Activated CD4-positive, alpha-beta T cell treated with anti-CD3 and anti-CD28 coated beads, Interleukin-10, Interleukin-2, amounts not matched to agents 100 ng/mL and 50 ng/mL, durations not matched to agents 16 hours and 8 hours (primary cell): ENCODE measurements at regions not wholly inside any gene's neighbourhood (a gene's known extent, or its start where the extent isn't known, plus 50 kb on each side); places are given as distances from the start of the nearest gene placed in this dataset.

ENCODE experiments used
- DNase-seq: peaks from one replicate; pipeline ENCODE4 v3.0.0-alpha.2; 2020

DNA sequence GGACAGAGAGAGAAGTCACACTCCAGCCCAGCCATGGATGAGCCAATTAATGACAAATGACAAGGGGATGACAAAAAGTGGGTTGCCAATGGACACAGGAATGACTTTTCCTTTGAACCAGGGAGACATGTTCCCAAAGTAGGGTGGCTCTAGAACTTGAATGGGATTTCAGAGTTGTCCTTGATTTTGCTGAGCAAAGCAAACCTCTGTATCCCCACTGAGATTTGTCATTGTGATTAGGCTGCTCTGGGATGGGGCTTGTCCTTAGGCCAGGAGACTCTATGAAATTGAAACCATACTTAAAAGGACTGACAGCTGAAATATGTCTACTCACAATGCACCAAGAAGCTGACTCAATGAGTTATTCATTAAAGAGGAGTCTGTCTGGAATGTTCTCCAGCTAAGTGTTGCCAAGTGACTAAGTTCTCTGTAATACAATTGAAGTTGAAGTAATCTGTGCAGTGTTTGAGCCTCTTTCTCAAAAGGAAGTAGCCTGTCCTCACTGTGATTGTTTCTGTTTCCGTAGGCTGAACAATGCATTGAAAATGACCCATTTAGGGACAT is 69.0 kb upstream of the PCDH9 start:
- no peak for DNase-seq

- DNase-seq, result no peak
Observed at GRCh38 chr13:67298297-67298696, 68.2 kb upstream of the PCDH9 start.

DNA sequence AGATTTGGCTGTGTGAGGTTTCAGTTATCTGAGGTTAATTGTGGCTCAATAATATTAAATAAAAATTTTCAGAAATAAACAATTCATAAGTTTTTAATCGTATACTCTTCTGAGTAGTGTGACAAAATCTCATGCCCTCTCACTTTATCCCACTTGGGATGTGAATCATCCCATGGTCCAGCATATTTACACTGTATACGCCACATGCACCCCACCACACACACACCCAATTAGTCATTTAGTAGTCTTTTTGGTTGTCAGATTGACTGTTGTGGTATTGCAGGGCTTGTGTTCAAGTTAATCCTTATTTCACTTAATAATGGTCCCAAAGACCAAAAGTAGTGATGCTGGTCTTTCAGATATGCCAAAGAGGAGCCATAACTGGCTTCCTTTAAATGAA is 66.4 kb upstream of the PCDH9 start:
- no peak for DNase-seq

DNA sequence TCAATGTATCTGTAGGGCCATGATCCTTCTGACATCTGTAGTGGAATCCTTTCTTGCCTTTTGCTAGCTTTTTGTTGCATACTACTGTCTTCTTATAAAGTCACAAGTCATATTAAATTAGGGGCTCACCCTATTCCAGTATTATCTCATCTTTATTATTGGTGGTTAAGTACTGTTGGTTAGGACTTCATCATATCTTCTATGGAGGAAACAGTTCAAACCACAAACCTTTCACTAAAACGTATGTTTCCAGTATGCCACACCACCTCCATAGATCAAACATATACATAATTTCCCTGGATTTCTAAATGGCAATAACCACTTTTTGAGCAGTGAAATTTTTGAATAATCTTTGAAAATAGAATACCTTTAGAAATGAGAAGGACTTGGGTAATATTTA is 62.8 kb upstream of the PCDH9 start:
- no peak for DNase-seq

GRCh38 chr13:67285611-67286010 is 55.5 kb upstream of the PCDH9 start:
- no peak for DNase-seq

DNA sequence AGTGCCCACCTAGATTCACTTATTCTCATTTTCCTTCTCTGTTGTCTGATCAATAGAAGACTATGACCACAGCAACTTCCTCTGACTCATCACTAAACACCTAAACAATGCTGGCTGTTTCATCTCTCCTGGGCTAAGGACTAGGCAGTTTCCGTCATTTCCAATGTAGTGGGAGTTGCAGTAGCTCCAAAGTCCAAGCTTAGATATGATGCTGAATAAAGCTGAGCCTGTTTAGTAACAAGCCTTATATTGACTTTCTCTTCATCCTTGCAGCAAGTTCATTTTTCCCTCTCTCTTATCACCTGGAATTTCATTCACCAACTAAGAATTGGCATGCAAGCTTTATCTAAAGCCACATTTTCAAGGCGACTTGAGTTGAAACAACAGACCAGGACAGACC is 53.5 kb upstream of the PCDH9 start:
- DNase-seq, result no peak

- no peak for DNase-seq
Observed at GRCh38 chr13:67281466-67281865, 51.3 kb upstream of the PCDH9 start.
